ENCODE measurements at regions not wholly inside any gene's neighbourhood (a gene's known extent, or its start where the extent isn't known, plus 50 kb on each side); places are given as distances from the start of the nearest gene placed in this dataset.

- ChIA-PET CTCF (no interaction called here), POLR2A (ENCODE audit: low non-redundant PET) (no interaction called here)
- H3K4me1 ChIP-seq (ENCODE audit: insufficient read depth, low read length, poor library complexity, severe bottlenecking) = no peaks in the 10 kb centered on the region
- intact Hi-C loops (cut with micrococcal nuclease; ENCODE audit: unreplicated experiment) = no loop called here
- H3K36me3 ChIP-seq (ENCODE audit: insufficient read depth, low read length, poor library complexity, severe bottlenecking) = no peaks in the 10 kb centered on the region
- TF ChIP-seq CTCF (conservative IDR thresholded peaks at IDR 0.05; ENCODE audit: low read depth, low read length) (no peak), EZH2 (IDR thresholded peaks at IDR 0.05; ENCODE audit: borderline replicate concordance, low read depth, low read length, poor library complexity, severe bottlenecking) (no peak)
- no TSS peak for BruUV-seq (replicated peaks)
- H3K9me3 ChIP-seq (ENCODE audit: low read depth, low read length, poor library complexity, severe bottlenecking) = no peaks in the 10 kb centered on the region
- no peak overlapping the region for H3K4me3 ChIP-seq (ENCODE audit: low read depth, low read length, poor library complexity, severe bottlenecking)
- DNase-seq (ENCODE audit: low spot score) = no peak
- H3K27me3 ChIP-seq (replicated peaks; ENCODE audit: insufficient read depth, low read depth, low read length, poor library complexity) = no peaks in the 10 kb centered on the region
- H3K27ac ChIP-seq (ENCODE audit: low read depth, low read length, poor library complexity, severe bottlenecking) = no peak overlapping the region
These were observed 276.7 kb downstream of the CHL1 start for GRCh38 chr3:473033-473800.

GRCh38 chr3:474828-475227 is 278.3 kb downstream of the CHL1 start:
- H3K4me3 ChIP-seq (ENCODE audit: low read depth, low read length, poor library complexity, severe bottlenecking) = no peak overlapping the region
- TF ChIP-seq EZH2 (IDR thresholded peaks at IDR 0.05; ENCODE audit: borderline replicate concordance, low read depth, low read length, poor library complexity, severe bottlenecking) (no peak), CTCF (conservative IDR thresholded peaks at IDR 0.05; ENCODE audit: low read depth, low read length) (no peak)
- no peaks in the 10 kb centered on the region for H3K27me3 ChIP-seq (replicated peaks; ENCODE audit: insufficient read depth, low read depth, low read length, poor library complexity)
- no peak for DNase-seq (ENCODE audit: low spot score)
- no peaks in the 10 kb centered on the region for H3K9me3 ChIP-seq (ENCODE audit: low read depth, low read length, poor library complexity, severe bottlenecking)
- H3K4me1 ChIP-seq (ENCODE audit: insufficient read depth, low read length, poor library complexity, severe bottlenecking) = no peaks in the 10 kb centered on the region
- H3K27ac ChIP-seq (ENCODE audit: low read depth, low read length, poor library complexity, severe bottlenecking) = no peak overlapping the region
- ChIA-PET POLR2A (ENCODE audit: low non-redundant PET) (no interaction called here), CTCF (no interaction called here)
- intact Hi-C loops (cut with micrococcal nuclease; ENCODE audit: unreplicated experiment) = no loop called here
- no TSS peak for BruUV-seq (replicated peaks)
- H3K36me3 ChIP-seq (ENCODE audit: insufficient read depth, low read length, poor library complexity, severe bottlenecking) = no peaks in the 10 kb centered on the region

GRCh38 chr3:480070-480469 is 283.5 kb downstream of the CHL1 start:
- Histone ChIP-seq H3K4me3 (ENCODE audit: low read depth, low read length, poor library complexity, severe bottlenecking) (no peak overlapping the region), H3K27me3 (replicated peaks; ENCODE audit: insufficient read depth, low read depth, low read length, poor library complexity) (no peaks in the 10 kb centered on the region), H3K4me1 (ENCODE audit: insufficient read depth, low read length, poor library complexity, severe bottlenecking) (no peaks in the 10 kb centered on the region), H3K27ac (ENCODE audit: low read depth, low read length, poor library complexity, severe bottlenecking) (no peak overlapping the region), H3K9me3 (ENCODE audit: low read depth, low read length, poor library complexity, severe bottlenecking) (no peaks in the 10 kb centered on the region), H3K36me3 (ENCODE audit: insufficient read depth, low read length, poor library complexity, severe bottlenecking) (no peaks in the 10 kb centered on the region)
- POLR2A ChIA-PET (ENCODE audit: low non-redundant PET) = no interaction called here
- intact Hi-C loops (cut with micrococcal nuclease; ENCODE audit: unreplicated experiment) = no loop called here
- no TSS peak for BruUV-seq (replicated peaks)
- no peak for TF ChIP-seq CTCF (conservative IDR thresholded peaks at IDR 0.05; ENCODE audit: low read depth, low read length)
- no peak for TF ChIP-seq EZH2 (IDR thresholded peaks at IDR 0.05; ENCODE audit: borderline replicate concordance, low read depth, low read length, poor library complexity, severe bottlenecking)
- DNase-seq (ENCODE audit: low spot score) = no peak
- CTCF ChIA-PET = no interaction called here
